ENCODE measurements at regions not wholly inside any gene's neighbourhood (a gene's known extent, or its start where the extent isn't known, plus 50 kb on each side); places are given as distances from the start of the nearest gene placed in this dataset.

GRCh38 chr1:199946305-199947155, 81.0 kb upstream of the NR5A2 start:
- WGBS (ENCODE audit: insufficient coverage, insufficient replicate concordance, low lambda C conversion rate, missing lambda C conversion rate): 49% methylated on average over 7 of the region's 7 CpGs

More at GRCh38 chr1:199946305-199947155, 81.0 kb upstream of the NR5A2 start:
- FAIRE-seq (no peak), DNase-seq (ENCODE audit: low read depth, low spot score) (no peak), ATAC-seq (no peak)
- intact Hi-C loops (cut with micrococcal nuclease; ENCODE audit: unreplicated experiment): loop anchor here (10.0 kb wide), 1 partner anchor 558 kb away; no protein-coding TSS in a partner anchor
- H3K4me2 ChIP-seq (ENCODE audit: control insufficient read depth, insufficient read depth): no peak overlapping the region
- no peaks in the 10 kb centered on the region; the same call in 2 of the 3 replicates for H3K9me3 ChIP-seq (replicated peaks; ENCODE audit: control insufficient read depth, insufficient read depth, low read length)
- ChIA-PET SMC1A (ENCODE audit: uncharacterized antibody, unreplicated experiment) (interaction anchor here (0.6 kb wide), 2 partner anchors 333 to 522 kb away, joined by 3 read pairs; no protein-coding TSS in a partner anchor), CTCF (no interaction called here), RAD21 (ENCODE audit: unreplicated experiment) (no interaction called here), POLR2A (no interaction called here)
- in situ Hi-C loops (cut with MboI): no loop called here
- no peak overlapping the region for H3K4me3 ChIP-seq
- H4K20me1 ChIP-seq (ENCODE audit: control insufficient read depth, insufficient read depth): no peaks in the 10 kb centered on the region
- no peak overlapping the region for H3K27ac ChIP-seq (ENCODE audit: control insufficient read depth, insufficient read depth)
- TF ChIP-seq POLR2AphosphoS5 (IDR thresholded peaks at IDR 0.05; ENCODE audit: low read length) (no peak), EGR1 (IDR thresholded peaks at IDR 0.05; ENCODE audit: borderline replicate concordance in 1 of 2, low read depth in 2 of 2, low read length in 2 of 2) (no peak), RUNX3 (IDR thresholded peaks at IDR 0.05; ENCODE audit: low read length) (no peak), CBFB (IDR thresholded peaks at IDR 0.05; ENCODE audit: low read depth) (no peak)
- TF ChIP-seq, protein P1, sequence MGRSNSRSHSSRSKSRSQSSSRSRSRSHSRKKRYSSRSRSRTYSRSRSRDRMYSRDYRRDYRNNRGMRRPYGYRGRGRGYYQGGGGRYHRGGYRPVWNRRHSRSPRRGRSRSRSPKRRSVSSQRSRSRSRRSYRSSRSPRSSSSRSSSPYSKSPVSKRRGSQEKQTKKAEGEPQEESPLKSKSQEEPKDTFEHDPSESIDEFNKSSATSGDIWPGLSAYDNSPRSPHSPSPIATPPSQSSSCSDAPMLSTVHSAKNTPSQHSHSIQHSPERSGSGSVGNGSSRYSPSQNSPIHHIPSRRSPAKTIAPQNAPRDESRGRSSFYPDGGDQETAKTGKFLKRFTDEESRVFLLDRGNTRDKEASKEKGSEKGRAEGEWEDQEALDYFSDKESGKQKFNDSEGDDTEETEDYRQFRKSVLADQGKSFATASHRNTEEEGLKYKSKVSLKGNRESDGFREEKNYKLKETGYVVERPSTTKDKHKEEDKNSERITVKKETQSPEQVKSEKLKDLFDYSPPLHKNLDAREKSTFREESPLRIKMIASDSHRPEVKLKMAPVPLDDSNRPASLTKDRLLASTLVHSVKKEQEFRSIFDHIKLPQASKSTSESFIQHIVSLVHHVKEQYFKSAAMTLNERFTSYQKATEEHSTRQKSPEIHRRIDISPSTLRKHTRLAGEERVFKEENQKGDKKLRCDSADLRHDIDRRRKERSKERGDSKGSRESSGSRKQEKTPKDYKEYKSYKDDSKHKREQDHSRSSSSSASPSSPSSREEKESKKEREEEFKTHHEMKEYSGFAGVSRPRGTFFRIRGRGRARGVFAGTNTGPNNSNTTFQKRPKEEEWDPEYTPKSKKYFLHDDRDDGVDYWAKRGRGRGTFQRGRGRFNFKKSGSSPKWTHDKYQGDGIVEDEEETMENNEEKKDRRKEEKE (IDR thresholded peaks at IDR 0.05): no peak
- TF ChIP-seq, protein P2, sequence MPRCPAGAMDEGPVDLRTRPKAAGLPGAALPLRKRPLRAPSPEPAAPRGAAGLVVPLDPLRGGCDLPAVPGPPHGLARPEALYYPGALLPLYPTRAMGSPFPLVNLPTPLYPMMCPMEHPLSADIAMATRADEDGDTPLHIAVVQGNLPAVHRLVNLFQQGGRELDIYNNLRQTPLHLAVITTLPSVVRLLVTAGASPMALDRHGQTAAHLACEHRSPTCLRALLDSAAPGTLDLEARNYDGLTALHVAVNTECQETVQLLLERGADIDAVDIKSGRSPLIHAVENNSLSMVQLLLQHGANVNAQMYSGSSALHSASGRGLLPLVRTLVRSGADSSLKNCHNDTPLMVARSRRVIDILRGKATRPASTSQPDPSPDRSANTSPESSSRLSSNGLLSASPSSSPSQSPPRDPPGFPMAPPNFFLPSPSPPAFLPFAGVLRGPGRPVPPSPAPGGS (IDR thresholded peaks at IDR 0.05; ENCODE audit: borderline replicate concordance, insufficient read depth, low read depth, low read length, poor library complexity, severe bottlenecking): no peak
- TF ChIP-seq, protein P3, sequence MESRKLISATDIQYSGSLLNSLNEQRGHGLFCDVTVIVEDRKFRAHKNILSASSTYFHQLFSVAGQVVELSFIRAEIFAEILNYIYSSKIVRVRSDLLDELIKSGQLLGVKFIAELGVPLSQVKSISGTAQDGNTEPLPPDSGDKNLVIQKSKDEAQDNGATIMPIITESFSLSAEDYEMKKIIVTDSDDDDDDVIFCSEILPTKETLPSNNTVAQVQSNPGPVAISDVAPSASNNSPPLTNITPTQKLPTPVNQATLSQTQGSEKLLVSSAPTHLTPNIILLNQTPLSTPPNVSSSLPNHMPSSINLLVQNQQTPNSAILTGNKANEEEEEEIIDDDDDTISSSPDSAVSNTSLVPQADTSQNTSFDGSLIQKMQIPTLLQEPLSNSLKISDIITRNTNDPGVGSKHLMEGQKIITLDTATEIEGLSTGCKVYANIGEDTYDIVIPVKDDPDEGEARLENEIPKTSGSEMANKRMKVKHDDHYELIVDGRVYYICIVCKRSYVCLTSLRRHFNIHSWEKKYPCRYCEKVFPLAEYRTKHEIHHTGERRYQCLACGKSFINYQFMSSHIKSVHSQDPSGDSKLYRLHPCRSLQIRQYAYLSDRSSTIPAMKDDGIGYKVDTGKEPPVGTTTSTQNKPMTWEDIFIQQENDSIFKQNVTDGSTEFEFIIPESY (IDR thresholded peaks at IDR 0.05): no peak
- H2AFZ ChIP-seq (ENCODE audit: control insufficient read depth, low read depth, low read length): no peak overlapping the region
- no TSS peak for BruUV-seq (replicated peaks)
- H3K79me2 ChIP-seq (ENCODE audit: control insufficient read depth, insufficient read depth, low read length): no peaks in the 10 kb centered on the region
- H3K27me3 ChIP-seq (replicated peaks in 1 of 2; ENCODE audit: control insufficient read depth in 2 of 2, insufficient read depth in 2 of 2, low read length in 1 of 2): peaks cover 0 to 5% of the 10 kb centered on the region in 2 experiments; a peak in 2 of 4 replicates
- no peak overlapping the region for H3K9ac ChIP-seq (ENCODE audit: control insufficient read depth, insufficient read depth, low read length)
- no peaks in the 10 kb centered on the region for H3K36me3 ChIP-seq (ENCODE audit: control insufficient read depth in 2 of 2, insufficient read depth in 2 of 2, low read length in 1 of 2)
- H3K4me1 ChIP-seq (ENCODE audit: control insufficient read depth, insufficient read depth, low read length): no peaks in the 10 kb centered on the region
